ENCODE measurements at regions not wholly inside any gene's neighbourhood (a gene's known extent, or its start where the extent isn't known, plus 50 kb on each side); places are given as distances from the start of the nearest gene placed in this dataset.

GRCh38 chr20:12775041-12775440 lies 233.7 kb upstream of the SPTLC3 start:
- Histone ChIP-seq H3K4me3 (no peak overlapping the region), H3K27me3 (no peaks in the 10 kb centered on the region), H3K27ac (no peak overlapping the region), H3K4me1 (no peaks in the 10 kb centered on the region), H3K36me3 (no peaks in the 10 kb centered on the region), H3K9me3 (no peaks in the 10 kb centered on the region)
- no peak for DNase-seq
- no peak for TF ChIP-seq POLR2A (IDR thresholded peaks at IDR 0.05)
- TF ChIP-seq, protein P1, sequence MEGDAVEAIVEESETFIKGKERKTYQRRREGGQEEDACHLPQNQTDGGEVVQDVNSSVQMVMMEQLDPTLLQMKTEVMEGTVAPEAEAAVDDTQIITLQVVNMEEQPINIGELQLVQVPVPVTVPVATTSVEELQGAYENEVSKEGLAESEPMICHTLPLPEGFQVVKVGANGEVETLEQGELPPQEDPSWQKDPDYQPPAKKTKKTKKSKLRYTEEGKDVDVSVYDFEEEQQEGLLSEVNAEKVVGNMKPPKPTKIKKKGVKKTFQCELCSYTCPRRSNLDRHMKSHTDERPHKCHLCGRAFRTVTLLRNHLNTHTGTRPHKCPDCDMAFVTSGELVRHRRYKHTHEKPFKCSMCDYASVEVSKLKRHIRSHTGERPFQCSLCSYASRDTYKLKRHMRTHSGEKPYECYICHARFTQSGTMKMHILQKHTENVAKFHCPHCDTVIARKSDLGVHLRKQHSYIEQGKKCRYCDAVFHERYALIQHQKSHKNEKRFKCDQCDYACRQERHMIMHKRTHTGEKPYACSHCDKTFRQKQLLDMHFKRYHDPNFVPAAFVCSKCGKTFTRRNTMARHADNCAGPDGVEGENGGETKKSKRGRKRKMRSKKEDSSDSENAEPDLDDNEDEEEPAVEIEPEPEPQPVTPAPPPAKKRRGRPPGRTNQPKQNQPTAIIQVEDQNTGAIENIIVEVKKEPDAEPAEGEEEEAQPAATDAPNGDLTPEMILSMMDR (IDR thresholded peaks at IDR 0.05): no peak

GRCh38 chr20:12777016-12777415 lies 231.8 kb upstream of the SPTLC3 start:
- H3K4me1 ChIP-seq: no peaks in the 10 kb centered on the region
- no peak for DNase-seq
- no peaks in the 10 kb centered on the region for H3K27me3 ChIP-seq
- no peak for TF ChIP-seq POLR2A (IDR thresholded peaks at IDR 0.05)
- TF ChIP-seq, protein P1 (IDR thresholded peaks at IDR 0.05): no peak
- no peaks in the 10 kb centered on the region for H3K36me3 ChIP-seq
- no peak overlapping the region for H3K27ac ChIP-seq
- H3K4me3 ChIP-seq: no peak overlapping the region
- H3K9me3 ChIP-seq: no peaks in the 10 kb centered on the region

- Histone ChIP-seq H3K4me1 (no peaks in the 10 kb centered on the region), H3K27me3 (no peaks in the 10 kb centered on the region), H3K4me3 (no peak overlapping the region), H3K9me3 (no peaks in the 10 kb centered on the region), H3K36me3 (no peaks in the 10 kb centered on the region), H3K27ac (no peak overlapping the region)
- TF ChIP-seq, protein P1 (IDR thresholded peaks at IDR 0.05): no peak
- TF ChIP-seq POLR2A (IDR thresholded peaks at IDR 0.05): no peak
- no peak for DNase-seq
Measured at GRCh38 chr20:12786276-12786675, 222.5 kb upstream of the SPTLC3 start.

- TF ChIP-seq, protein P1 (IDR thresholded peaks at IDR 0.05): no peak
- TF ChIP-seq POLR2A (IDR thresholded peaks at IDR 0.05): no peak
- Histone ChIP-seq H3K4me3 (no peak overlapping the region), H3K9me3 (no peaks in the 10 kb centered on the region), H3K36me3 (no peaks in the 10 kb centered on the region), H3K27ac (no peak overlapping the region), H3K4me1 (no peaks in the 10 kb centered on the region), H3K27me3 (no peaks in the 10 kb centered on the region)
- DNase-seq: no peak
Measured at GRCh38 chr20:12788632-12789299, 220.0 kb upstream of the SPTLC3 start.

- H3K27me3 ChIP-seq: no peaks in the 10 kb centered on the region
- no peak overlapping the region for H3K27ac ChIP-seq
- H3K36me3 ChIP-seq: no peaks in the 10 kb centered on the region
- no peaks in the 10 kb centered on the region for H3K9me3 ChIP-seq
- no peak for DNase-seq
- TF ChIP-seq POLR2A (IDR thresholded peaks at IDR 0.05): no peak
- TF ChIP-seq, protein P1 (IDR thresholded peaks at IDR 0.05): no peak
- no peaks in the 10 kb centered on the region for H3K4me1 ChIP-seq
- H3K4me3 ChIP-seq: no peak overlapping the region
Measured at GRCh38 chr20:12790859-12791258, 217.9 kb upstream of the SPTLC3 start.

DNA sequence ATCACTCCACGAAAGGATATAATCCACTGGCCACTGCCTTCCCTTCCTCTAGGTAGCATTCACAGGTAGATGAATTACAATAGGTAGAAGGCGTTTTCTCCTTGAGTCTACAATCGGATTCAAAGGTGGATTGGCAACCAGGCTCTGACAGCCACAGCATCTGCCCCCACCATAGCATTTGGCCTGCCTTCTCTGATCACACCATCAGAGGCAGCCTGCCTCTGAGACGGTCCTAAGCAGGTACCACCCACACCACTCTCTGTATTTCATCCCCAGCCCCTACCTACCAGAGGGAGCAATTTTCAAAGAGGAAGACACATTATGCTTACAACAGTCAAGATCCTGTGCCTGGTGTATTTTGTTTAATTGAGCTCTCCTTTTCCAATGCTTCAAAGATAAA lies 210.5 kb upstream of the SPTLC3 start:
- no peaks in the 10 kb centered on the region for H3K9me3 ChIP-seq
- no peaks in the 10 kb centered on the region for H3K27me3 ChIP-seq
- H3K27ac ChIP-seq: no peak overlapping the region
- H3K4me3 ChIP-seq: no peak overlapping the region
- DNase-seq: no peak
- no peaks in the 10 kb centered on the region for H3K4me1 ChIP-seq
- no peaks in the 10 kb centered on the region for H3K36me3 ChIP-seq
- TF ChIP-seq, protein P1 (IDR thresholded peaks at IDR 0.05): no peak
- no peak for TF ChIP-seq POLR2A (IDR thresholded peaks at IDR 0.05)
